Caco-2 (cell line): ENCODE measurements at regions not wholly inside any gene's neighbourhood (a gene's known extent, or its start where the extent isn't known, plus 50 kb on each side); places are given as distances from the start of the nearest gene placed in this dataset.

Experiments
- BruUV-seq: library from RNA; stranded (reverse); fragments of 400-500 nt; replicated peaks from 2 replicates; lab custom pipeline; 2021; lab: Mats Ljungman, UMichigan
- CTCF ChIA-PET: fragments of 300-600 bp; sonication (Branson Sonifier 250); formaldehyde crosslinking; loops from one replicate; lab custom pipeline; 2022; ENCODE audit warnings: antibody characterized with exemption; lab: Charles Lee
- POLR2A ChIA-PET: fragments of 300-600 bp; sonication (Branson Sonifier 250); formaldehyde crosslinking; loops from one replicate; lab custom pipeline; 2022; ENCODE audit warnings: antibody characterized with exemption; lab: Charles Lee
- DNase-seq, 2 experiments: peaks; one replicate each; pipeline versions ENCODE4 v3.0.0 to v3.0.0-alpha.2; 2020 to 2022
- H3K27me3 ChIP-seq: replicated peaks from 2 replicates; pipeline ENCODE4 v1.6.0; 2011; ENCODE audit warnings: low read length; ENCODE audit not compliant: control insufficient read depth, insufficient read depth
- H3K36me3 ChIP-seq: 2 replicates; pipeline ENCODE4 v1.5.1; 2011; ENCODE audit warnings: low read length; ENCODE audit not compliant: control insufficient read depth, insufficient read depth
- H3K4me1 ChIP-seq: fragments of 250-450 bp; sonication (Bioruptor Pico); 2 replicates; pipeline ENCODE4 v1.5.1; 2020; ENCODE audit warnings: mild to moderate bottlenecking
- H3K4me3 ChIP-seq: 2 replicates; pipeline ENCODE4 v1.5.1; 2011; ENCODE audit warnings: low read depth, mild to moderate bottlenecking, control low read depth, low read length
- H3K9me3 ChIP-seq: fragments of 250-450 bp; sonication (Bioruptor Pico); 2 replicates; pipeline ENCODE4 v1.5.1; 2020; ENCODE audit warnings: mild to moderate bottlenecking, moderate library complexity
- H3K27ac Mint-ChIP-seq: one replicate; pipeline ENCODE4 v1.8.0; 2022; ENCODE audit warnings: mixed read lengths; ENCODE audit not compliant: unreplicated experiment
- H3K27me3 Mint-ChIP-seq: one replicate; pipeline ENCODE4 v1.8.0; 2022; ENCODE audit warnings: mixed read lengths; ENCODE audit not compliant: insufficient read depth, unreplicated experiment
- H3K36me3 Mint-ChIP-seq: one replicate; pipeline ENCODE4 v1.8.0; 2022; ENCODE audit warnings: mild to moderate bottlenecking, mixed read lengths; ENCODE audit not compliant: insufficient read depth, unreplicated experiment
- H3K4me1 Mint-ChIP-seq: one replicate; pipeline ENCODE4 v1.8.0; 2022; ENCODE audit warnings: low read depth, mixed read lengths; ENCODE audit not compliant: unreplicated experiment
- H3K4me3 Mint-ChIP-seq: one replicate; pipeline ENCODE4 v1.8.0; 2022; ENCODE audit warnings: mild to moderate bottlenecking, moderate library complexity, mixed read lengths; ENCODE audit not compliant: unreplicated experiment
- H3K9me3 Mint-ChIP-seq: one replicate; pipeline ENCODE4 v1.8.0; 2022; ENCODE audit warnings: mixed read lengths; ENCODE audit not compliant: unreplicated experiment
- CTCF ChIP-seq, 2 experiments: fragments of 200-600 bp in 1 of 2; IDR thresholded peaks; 1 replicate in 1 of 2; 2 replicates in 1 of 2; pipeline versions ENCODE4 v1.5.1 to v1.8.0; 2011 to 2022; ENCODE audit warnings: antibody characterized with exemption in 1 of 2, control low read depth in 1 of 2, inconsistent platforms in 1 of 2, low read depth in 1 of 2, low read length in 1 of 2, mild to moderate bottlenecking in 1 of 2, moderate library complexity in 1 of 2; ENCODE audit not compliant: insufficient read depth in 1 of 2, severe bottlenecking in 1 of 2, unreplicated experiment in 1 of 2
- intact Hi-C: fragments of 100-400 bp; cut with micrococcal nuclease; formaldehyde crosslinking; loops from one replicate; pipeline ENCODE4 v1.10.0; 2022; ENCODE audit not compliant: unreplicated experiment

DNA sequence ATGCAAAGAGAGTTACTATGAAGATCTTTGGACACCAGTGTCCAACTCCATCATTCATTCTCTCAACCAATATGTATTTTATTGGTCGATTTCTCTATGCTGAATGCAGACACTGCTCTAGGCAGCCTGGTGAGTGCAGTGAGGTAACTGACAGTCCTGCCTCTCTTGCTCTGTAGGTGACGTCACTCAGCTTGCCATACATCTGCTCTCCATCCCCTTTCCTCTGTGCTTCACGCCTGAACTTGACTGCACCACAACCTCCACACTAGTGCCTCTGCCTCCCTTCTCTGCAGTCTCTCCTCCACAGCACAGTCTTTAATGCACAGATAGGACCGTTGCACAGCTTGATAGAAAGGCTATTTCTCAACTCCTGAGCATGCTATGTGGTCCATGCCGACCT, 344.9 kb upstream of the NOCT start:
- intact Hi-C loops = loop anchor here (10.0 kb wide), 1 partner anchor 426 kb away; the partner anchor contains the start of gene SLC7A11
- Mint-ChIP-seq H3K27ac (no peak overlapping the region), H3K4me3 (no peak overlapping the region), H3K4me1 (peaks cover 10% of the 10 kb centered on the region), H3K27me3 (no peaks in the 10 kb centered on the region), H3K36me3 (no peaks in the 10 kb centered on the region), H3K9me3 (no peaks in the 10 kb centered on the region)
- Histone ChIP-seq H3K36me3 (no peaks in the 10 kb centered on the region), H3K27me3 (no peaks in the 10 kb centered on the region), H3K9me3 (no peaks in the 10 kb centered on the region), H3K4me1 (peaks cover 11% of the 10 kb centered on the region), H3K4me3 (no peak overlapping the region)
- POLR2A ChIA-PET = no interaction called here
- DNase-seq = no peak
- no TSS peak for BruUV-seq
- no peak for TF ChIP-seq CTCF (IDR thresholded peaks at IDR 0.05; ENCODE audit: insufficient read depth in 1 of 2, low read depth in 1 of 2, low read length in 1 of 2, severe bottlenecking in 1 of 2, unreplicated experiment in 1 of 2)
- CTCF ChIA-PET = no interaction called here

DNA sequence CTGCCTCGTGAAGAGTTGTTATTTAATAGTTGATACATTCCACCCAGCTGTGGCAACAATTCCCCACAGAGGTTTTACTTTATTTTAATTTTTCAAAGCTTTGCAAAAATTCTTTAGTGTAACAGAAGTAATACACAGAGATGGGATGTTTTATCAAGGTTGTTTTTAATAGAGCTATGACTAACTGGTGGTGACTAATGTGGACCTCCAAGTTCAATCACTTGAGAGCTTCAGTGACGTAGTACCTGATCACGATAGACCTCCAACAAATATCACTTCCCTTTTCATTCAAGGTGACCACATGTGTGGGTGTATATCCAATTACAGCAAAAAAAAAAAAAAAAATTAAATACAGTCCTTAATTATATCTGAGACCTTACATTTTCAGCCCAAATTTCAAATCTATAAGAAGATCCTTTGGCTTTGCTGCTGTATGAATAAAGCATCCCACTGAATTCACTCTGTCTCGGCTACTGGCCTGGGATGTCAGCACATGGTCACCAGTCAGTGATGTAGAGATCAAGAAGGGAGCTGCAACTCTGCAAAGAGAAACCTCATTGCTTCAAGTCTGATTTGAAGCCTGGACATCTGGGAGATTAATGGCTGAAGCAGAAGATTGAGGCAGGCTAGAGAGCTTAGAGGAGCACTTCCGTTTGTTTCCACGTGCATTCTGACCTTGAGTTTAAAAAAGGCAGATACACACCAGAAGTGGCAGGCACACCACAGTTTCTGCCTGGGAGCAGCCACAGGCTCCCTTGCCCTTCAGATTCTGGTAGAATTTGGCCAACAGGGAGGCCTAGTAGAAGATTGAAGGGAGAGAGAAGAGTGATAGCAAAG, 345.9 kb upstream of the NOCT start:
- Mint-ChIP-seq H3K9me3 (no peaks in the 10 kb centered on the region), H3K27ac (no peak overlapping the region), H3K4me1 (peaks cover 10% of the 10 kb centered on the region), H3K27me3 (no peaks in the 10 kb centered on the region), H3K4me3 (no peak overlapping the region), H3K36me3 (no peaks in the 10 kb centered on the region)
- CTCF ChIA-PET = no interaction called here
- Histone ChIP-seq H3K9me3 (no peaks in the 10 kb centered on the region), H3K4me1 (peaks cover 11% of the 10 kb centered on the region), H3K27me3 (no peaks in the 10 kb centered on the region), H3K4me3 (no peak overlapping the region), H3K36me3 (no peaks in the 10 kb centered on the region)
- no TSS peak for BruUV-seq
- POLR2A ChIA-PET = no interaction called here
- intact Hi-C loops = loop anchor here (10.0 kb wide), 1 partner anchor 425 kb away; the partner anchor contains the start of gene SLC7A11
- no peak for TF ChIP-seq CTCF (IDR thresholded peaks at IDR 0.05; ENCODE audit: insufficient read depth in 1 of 2, low read depth in 1 of 2, low read length in 1 of 2, severe bottlenecking in 1 of 2, unreplicated experiment in 1 of 2)
- DNase-seq = no peak

DNA sequence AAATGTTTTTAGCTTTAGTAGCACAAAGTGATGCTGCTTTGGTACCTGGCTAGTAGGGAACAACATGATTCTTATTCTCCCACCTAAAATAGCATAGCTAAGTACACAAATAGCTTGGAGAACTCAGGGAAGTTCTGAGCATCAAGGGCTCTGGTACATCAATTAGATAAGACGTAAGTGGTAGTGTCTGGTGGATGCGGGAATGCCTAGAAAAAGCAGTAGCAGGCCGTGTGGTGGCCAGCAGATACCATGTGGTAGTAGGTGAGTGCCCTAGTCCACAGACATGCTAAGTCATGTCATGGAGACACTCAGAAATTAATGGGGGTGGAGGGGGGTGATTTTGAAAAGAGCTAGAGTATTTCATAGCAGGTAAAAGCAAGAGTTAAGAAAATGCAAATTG, 347.3 kb upstream of the NOCT start:
- CTCF ChIA-PET = no interaction called here
- no peak for TF ChIP-seq CTCF (IDR thresholded peaks at IDR 0.05; ENCODE audit: insufficient read depth in 1 of 2, low read depth in 1 of 2, low read length in 1 of 2, severe bottlenecking in 1 of 2, unreplicated experiment in 1 of 2)

More for the DNA sequence above, 347.3 kb upstream of the NOCT start:
- Histone ChIP-seq H3K36me3 (no peaks in the 10 kb centered on the region), H3K27me3 (no peaks in the 10 kb centered on the region), H3K4me3 (no peak overlapping the region), H3K4me1 (peaks cover 10% of the 10 kb centered on the region), H3K9me3 (no peaks in the 10 kb centered on the region)
- no peaks in the 10 kb centered on the region for H3K4me1 Mint-ChIP-seq
- no peak overlapping the region for H3K27ac Mint-ChIP-seq
- POLR2A ChIA-PET = no interaction called here
- BruUV-seq = no TSS peak
- H3K9me3 Mint-ChIP-seq = no peaks in the 10 kb centered on the region
- no peaks in the 10 kb centered on the region for H3K36me3 Mint-ChIP-seq
- DNase-seq = no peak
- H3K4me3 Mint-ChIP-seq = no peak overlapping the region
- H3K27me3 Mint-ChIP-seq = no peaks in the 10 kb centered on the region
- intact Hi-C loops = no loop called here
